ENCODE measurements at regions not wholly inside any gene's neighbourhood (a gene's known extent, or its start where the extent isn't known, plus 50 kb on each side); places are given as distances from the start of the nearest gene placed in this dataset.

GRCh38 chr9:88737031-88737430 lies 202.1 kb downstream of the NXNL2 start:
- no peak for DNase-seq

GRCh38 chr9:88737876-88738275 lies 202.9 kb downstream of the NXNL2 start:
- DNase-seq, result no peak

- DNase-seq, result no peak
These were observed 203.7 kb downstream of the NXNL2 start for GRCh38 chr9:88738709-88739108.

GRCh38 chr9:88739373-88739772 lies 204.4 kb downstream of the NXNL2 start:
- DNase-seq, result no peak

- no peak for DNase-seq
These were observed 205.9 kb downstream of the NXNL2 start for GRCh38 chr9:88740844-88741243.

GRCh38 chr9:88741335-88741734 lies 206.4 kb downstream of the NXNL2 start:
- DNase-seq, result no peak

GRCh38 chr9:88742483-88742882 lies 207.5 kb downstream of the NXNL2 start:
- DNase-seq, result no peak

GRCh38 chr9:88742905-88743304 lies 207.9 kb downstream of the NXNL2 start:
- no peak for DNase-seq

- DNase-seq, result no peak
These were observed 210.5 kb downstream of the NXNL2 start for GRCh38 chr9:88745276-88746001.

- no peak for DNase-seq
These were observed 211.2 kb downstream of the NXNL2 start for GRCh38 chr9:88746029-88746742.

- DNase-seq, result no peak
These were observed 211.9 kb downstream of the NXNL2 start for GRCh38 chr9:88746743-88747398.

GRCh38 chr9:88747768-88748167 lies 212.8 kb downstream of the NXNL2 start:
- no peak for DNase-seq

- no peak for DNase-seq
These were observed 213.7 kb downstream of the NXNL2 start for GRCh38 chr9:88748566-88749261.

- DNase-seq, result no peak
These were observed 214.4 kb downstream of the NXNL2 start for GRCh38 chr9:88749420-88749819.

GRCh38 chr9:88750832-88751360 lies 215.9 kb downstream of the NXNL2 start:
- no peak for DNase-seq

GRCh38 chr9:88751781-88752180 lies 216.8 kb downstream of the NXNL2 start:
- DNase-seq, result no peak

GRCh38 chr9:88753691-88754367 lies 218.9 kb downstream of the NXNL2 start:
- no peak for DNase-seq

- no peak for DNase-seq
These were observed 219.5 kb downstream of the NXNL2 start for GRCh38 chr9:88754452-88754851.

- DNase-seq, result no peak
These were observed 219.9 kb downstream of the NXNL2 start for GRCh38 chr9:88754886-88755285.

GRCh38 chr9:88757406-88758010 lies 222.5 kb downstream of the NXNL2 start:
- DNase-seq, result no peak

GRCh38 chr9:88759364-88759763 lies 224.4 kb downstream of the NXNL2 start:
- no peak for DNase-seq
